Stomach smooth muscle (tissue), 2 donors: ENCODE measurements at regions not wholly inside any gene's neighbourhood (a gene's known extent, or its start where the extent isn't known, plus 50 kb on each side); places are given as distances from the start of the nearest gene placed in this dataset.
A peak's percentile ranks its signal among the peaks of the same experiment; 100 is the strongest.
"Not testable (repeated sequence)": the region's sequence is repeated elsewhere in the genome, so short reads cannot be mapped to it uniquely, and the experiment has no call there.

ENCODE experiments used
- H3K27ac ChIP-seq: one replicate; pipeline ENCODE4 v1.7.0; 2013; ENCODE audit warnings: mild to moderate bottlenecking, low read length, inconsistent platforms
- H3K27me3 ChIP-seq, 2 donors: one replicate each; pipeline ENCODE4 v1.7.0; 2013; ENCODE audit warnings: low read length in 2 of 2; ENCODE audit not compliant: insufficient read depth in 2 of 2, control insufficient read depth in 1 of 2
- H3K36me3 ChIP-seq, 2 donors: one replicate each; pipeline ENCODE4 v1.7.0; 2013; ENCODE audit warnings: low read length in 2 of 2; ENCODE audit not compliant: control insufficient read depth in 2 of 2, insufficient read depth in 2 of 2
- H3K4me1 ChIP-seq: one replicate; pipeline ENCODE4 v1.7.0; 2013; ENCODE audit warnings: low read length; ENCODE audit not compliant: control insufficient read depth, insufficient read depth
- H3K4me3 ChIP-seq, 2 donors: one replicate each; pipeline ENCODE4 v1.7.0; 2013; ENCODE audit warnings: low read length in 2 of 2
- H3K9ac ChIP-seq, 2 donors: one replicate each; pipeline ENCODE4 v1.7.0; 2013; ENCODE audit warnings: low read length in 2 of 2, mild to moderate bottlenecking in 1 of 2
- H3K9me3 ChIP-seq, 2 donors: one replicate each; pipeline ENCODE4 v1.7.0; 2013; ENCODE audit warnings: low read length in 2 of 2; ENCODE audit not compliant: control insufficient read depth in 2 of 2
- donor health status: healthy.
- donor health status: Pancreatic carcinoma.

GRCh38 chr13:44784708-44785080 is 204.6 kb downstream of the NUFIP1 start:
- Histone ChIP-seq H3K9me3 (no peaks in the 10 kb centered on the region), H3K27me3 (no peaks in the 10 kb centered on the region), H3K4me3 (no peak overlapping the region), H3K9ac (no peak overlapping the region), H3K27ac (no peak overlapping the region), H3K4me1 (no peaks in the 10 kb centered on the region), H3K36me3 (no peaks in the 10 kb centered on the region)

GRCh38 chr13:44783994-44784707 is 205.1 kb downstream of the NUFIP1 start:
- Histone ChIP-seq H3K9ac (no peak overlapping the region), H3K27me3 (no peaks in the 10 kb centered on the region), H3K27ac (no peak overlapping the region), H3K36me3 (no peaks in the 10 kb centered on the region), H3K4me3 (no peak overlapping the region), H3K4me1 (no peaks in the 10 kb centered on the region), H3K9me3 (no peaks in the 10 kb centered on the region)

GRCh38 chr13:44780591-44781280 is 204.6 kb upstream of the TSC22D1 start:
- no peaks in the 10 kb centered on the region for H3K4me1 ChIP-seq
- no peak overlapping the region for H3K4me3 ChIP-seq
- no peaks in the 10 kb centered on the region for H3K36me3 ChIP-seq
- H3K27me3 ChIP-seq, result no peaks in the 10 kb centered on the region
- H3K27ac ChIP-seq, result no peak overlapping the region
- no peak overlapping the region for H3K9ac ChIP-seq
- H3K9me3 ChIP-seq, result no peaks in the 10 kb centered on the region

- Histone ChIP-seq H3K9ac (no peak overlapping the region), H3K27ac (no peak overlapping the region), H3K4me3 (no peak overlapping the region), H3K36me3 (no peaks in the 10 kb centered on the region), H3K4me1 (no peaks in the 10 kb centered on the region), H3K27me3 (no peaks in the 10 kb centered on the region), H3K9me3 (no peaks in the 10 kb centered on the region)
Measured at GRCh38 chr13:44778761-44779484, 202.8 kb upstream of the TSC22D1 start.

GRCh38 chr13:44775290-44775689 is 199.2 kb upstream of the TSC22D1 start:
- H3K36me3 ChIP-seq, H3K9ac ChIP-seq, H3K9me3 ChIP-seq, H3K4me1 ChIP-seq, H3K4me3 ChIP-seq, H3K27me3 ChIP-seq, H3K27ac ChIP-seq: not testable (repeated sequence)

- Histone ChIP-seq H3K9me3 (no peaks in the 10 kb centered on the region), H3K27ac (no peak overlapping the region)
Measured at GRCh38 chr13:44770951-44771350, 194.8 kb upstream of the TSC22D1 start.

GRCh38 chr13:44769686-44770085 is 193.6 kb upstream of the TSC22D1 start:
- H3K27ac ChIP-seq, result peak overlapping the region; percentile 24
- H3K4me3 ChIP-seq, result no peak overlapping the region
- H3K4me1 ChIP-seq, result no peaks in the 10 kb centered on the region
- no peaks in the 10 kb centered on the region for H3K36me3 ChIP-seq
- no peak overlapping the region for H3K9ac ChIP-seq
- no peaks in the 10 kb centered on the region for H3K27me3 ChIP-seq
- no peaks in the 10 kb centered on the region for H3K9me3 ChIP-seq

More at GRCh38 chr13:44770951-44771350, 194.8 kb upstream of the TSC22D1 start:
- Histone ChIP-seq H3K36me3 (no peaks in the 10 kb centered on the region), H3K4me3 (no peak overlapping the region), H3K27me3 (no peaks in the 10 kb centered on the region), H3K9ac (no peak overlapping the region), H3K4me1 (no peaks in the 10 kb centered on the region)

GRCh38 chr13:44768775-44769581 is 192.8 kb upstream of the TSC22D1 start:
- H3K36me3 ChIP-seq, result no peaks in the 10 kb centered on the region
- H3K9me3 ChIP-seq, result no peaks in the 10 kb centered on the region
- H3K27ac ChIP-seq, result peak overlapping the region; percentile 24
- no peak overlapping the region for H3K9ac ChIP-seq
- H3K4me1 ChIP-seq, result peaks cover 3% of the 10 kb centered on the region
- H3K27me3 ChIP-seq, result no peaks in the 10 kb centered on the region
- no peak overlapping the region for H3K4me3 ChIP-seq

- Histone ChIP-seq H3K27me3 (no peaks in the 10 kb centered on the region), H3K36me3 (no peaks in the 10 kb centered on the region), H3K4me1 (peaks cover 8% of the 10 kb centered on the region), H3K9me3 (no peaks in the 10 kb centered on the region), H3K4me3 (no peak overlapping the region), H3K27ac (no peak overlapping the region), H3K9ac (no peak overlapping the region)
Measured at GRCh38 chr13:44768239-44768638, 192.1 kb upstream of the TSC22D1 start.

GRCh38 chr13:44765001-44765471 is 188.9 kb upstream of the TSC22D1 start:
- no peaks in the 10 kb centered on the region for H3K36me3 ChIP-seq
- H3K9me3 ChIP-seq, result no peaks in the 10 kb centered on the region
- H3K27ac ChIP-seq, result no peak overlapping the region
- H3K9ac ChIP-seq, result no peak overlapping the region
- no peak overlapping the region for H3K4me3 ChIP-seq
- peaks cover 20% of the 10 kb centered on the region for H3K4me1 ChIP-seq
- no peaks in the 10 kb centered on the region for H3K27me3 ChIP-seq
